Loucy (cell line): ENCODE measurements at regions not wholly inside any gene's neighbourhood (a gene's known extent, or its start where the extent isn't known, plus 50 kb on each side); places are given as distances from the start of the nearest gene placed in this dataset.

Experiments
- H2AFZ ChIP-seq: fragments of 200-600 bp; sonication (generic); 2 replicates; pipeline ENCODE4 v1.6.0; 2016; ENCODE audit warnings: antibody characterized with exemption, mild to moderate bottlenecking, low read length, moderate library complexity
- H3F3A ChIP-seq: fragments of 200-600 bp; 2 replicates; pipeline ENCODE4 v1.6.0; 2016; ENCODE audit warnings: antibody characterized with exemption, low read depth, mild to moderate bottlenecking
- H3K27me3 ChIP-seq: fragments of 200-600 bp; sonication (generic); 2 replicates; pipeline ENCODE4 v1.6.1; 2014; ENCODE audit warnings: low read length, mild to moderate bottlenecking; ENCODE audit not compliant: insufficient read depth, poor library complexity, severe bottlenecking
- H3K36me3 ChIP-seq: fragments of 200-600 bp; sonication (generic); 2 replicates; pipeline ENCODE4 v1.6.1; 2016; ENCODE audit warnings: low read length; ENCODE audit not compliant: insufficient read depth
- H3K4me1 ChIP-seq: fragments of 200-600 bp; sonication (generic); 2 replicates; pipeline ENCODE4 v1.5.1; 2014; ENCODE audit warnings: low read length, mild to moderate bottlenecking; ENCODE audit not compliant: insufficient read depth, poor library complexity, severe bottlenecking
- H3K4me2 ChIP-seq: fragments of 200-600 bp; sonication (generic); 2 replicates; pipeline ENCODE4 v1.6.0; 2014; ENCODE audit warnings: antibody characterized with exemption, low read length, low read depth, mild to moderate bottlenecking; ENCODE audit not compliant: poor library complexity, severe bottlenecking
- H3K4me3 ChIP-seq: fragments of 200-600 bp; sonication (generic); 2 replicates; pipeline ENCODE4 v1.5.1; 2014; ENCODE audit warnings: low read length, mild to moderate bottlenecking, mixed read lengths; ENCODE audit not compliant: poor library complexity, severe bottlenecking
- H3K79me2 ChIP-seq: fragments of 200-600 bp; sonication (generic); 2 replicates; pipeline ENCODE4 v1.6.1; 2014; ENCODE audit warnings: low read length; ENCODE audit not compliant: insufficient read depth
- H3K9ac ChIP-seq: fragments of 200-600 bp; sonication (generic); 2 replicates; pipeline ENCODE4 v1.6.0; 2014; ENCODE audit warnings: mild to moderate bottlenecking, low read depth, low read length, moderate library complexity; ENCODE audit not compliant: poor library complexity, severe bottlenecking
- H3K9me2 ChIP-seq: fragments of 200-600 bp; sonication (generic); replicated peaks from 2 replicates; pipeline ENCODE4 v1.6.1; 2016; ENCODE audit warnings: low read depth, low read length, mixed read lengths
- H3K9me3 ChIP-seq: fragments of 200-600 bp; sonication (generic); 2 replicates; pipeline ENCODE4 v1.6.1; 2014; ENCODE audit warnings: mild to moderate bottlenecking, antibody characterized with exemption, low read length, low read depth; ENCODE audit not compliant: insufficient read depth
- H4K20me1 ChIP-seq: fragments of 200-600 bp; sonication (generic); 2 replicates; pipeline ENCODE4 v1.6.0; 2014; ENCODE audit warnings: antibody characterized with exemption, low read length, mild to moderate bottlenecking; ENCODE audit not compliant: insufficient read depth, poor library complexity, severe bottlenecking
- CTCF ChIP-seq: fragments of 200-600 bp; sonication (generic); conservative IDR thresholded peaks from 2 replicates; pipeline ENCODE4 v1.5.1; 2014; ENCODE audit warnings: mild to moderate bottlenecking, antibody characterized with exemption, low read length
- EZH2phosphoT487 ChIP-seq: fragments of 200-600 bp; IDR thresholded peaks from 2 replicates; pipeline ENCODE4 v1.6.1; 2018; ENCODE audit warnings: antibody characterized with exemption, mild to moderate bottlenecking, moderate library complexity, borderline replicate concordance

GRCh38 chr6:75023634-75024033 is 182.2 kb downstream of the COL12A1 start:
- H4K20me1 ChIP-seq: no peaks in the 10 kb centered on the region
- peaks cover 3% of the 10 kb centered on the region; the same call in 1 of the 2 replicates for H3K9me3 ChIP-seq
- H3K36me3 ChIP-seq: no peaks in the 10 kb centered on the region
- H3K9ac ChIP-seq: no peak overlapping the region
- H2AFZ ChIP-seq: no peak overlapping the region
- H3F3A ChIP-seq: no peaks in the 10 kb centered on the region
- no peaks in the 10 kb centered on the region for H3K9me2 ChIP-seq
- no peak overlapping the region for H3K4me2 ChIP-seq
- H3K4me1 ChIP-seq: no peaks in the 10 kb centered on the region
- H3K4me3 ChIP-seq: no peak overlapping the region
- TF ChIP-seq EZH2phosphoT487: no peak
- no peak for TF ChIP-seq CTCF
- H3K27me3 ChIP-seq: no peaks in the 10 kb centered on the region
- no peaks in the 10 kb centered on the region for H3K79me2 ChIP-seq

- TF ChIP-seq CTCF (no peak), EZH2phosphoT487 (no peak)
- no peaks in the 10 kb centered on the region for H3K9me2 ChIP-seq
- H3K9ac ChIP-seq: no peak overlapping the region
- H4K20me1 ChIP-seq: no peaks in the 10 kb centered on the region
- no peak overlapping the region for H2AFZ ChIP-seq
- peaks cover 3% of the 10 kb centered on the region; the same call in 1 of the 2 replicates for H3K9me3 ChIP-seq
- no peaks in the 10 kb centered on the region for H3K4me1 ChIP-seq
- no peak overlapping the region for H3K4me3 ChIP-seq
- no peaks in the 10 kb centered on the region for H3K27me3 ChIP-seq
- no peaks in the 10 kb centered on the region for H3K36me3 ChIP-seq
- H3F3A ChIP-seq: no peaks in the 10 kb centered on the region
- H3K79me2 ChIP-seq: no peaks in the 10 kb centered on the region
- no peak overlapping the region for H3K4me2 ChIP-seq
Observed at GRCh38 chr6:75020971-75021370, 184.9 kb downstream of the COL12A1 start.

GRCh38 chr6:75020376-75020775 is 185.5 kb downstream of the COL12A1 start:
- no peaks in the 10 kb centered on the region for H4K20me1 ChIP-seq
- no peaks in the 10 kb centered on the region for H3K27me3 ChIP-seq
- no peak overlapping the region for H3K4me3 ChIP-seq
- TF ChIP-seq EZH2phosphoT487 (no peak), CTCF (no peak)
- no peaks in the 10 kb centered on the region for H3K4me1 ChIP-seq
- no peaks in the 10 kb centered on the region for H3K36me3 ChIP-seq
- no peaks in the 10 kb centered on the region for H3F3A ChIP-seq
- no peak overlapping the region for H3K4me2 ChIP-seq
- H3K9me3 ChIP-seq: peaks cover 3% of the 10 kb centered on the region; the same call in 1 of the 2 replicates
- H3K79me2 ChIP-seq: no peaks in the 10 kb centered on the region
- no peak overlapping the region for H3K9ac ChIP-seq
- no peaks in the 10 kb centered on the region for H3K9me2 ChIP-seq
- H2AFZ ChIP-seq: no peak overlapping the region
